ENCODE measurements at regions not wholly inside any gene's neighbourhood (a gene's known extent, or its start where the extent isn't known, plus 50 kb on each side); places are given as distances from the start of the nearest gene placed in this dataset.

- no peak for TF ChIP-seq RFX5 (IDR thresholded peaks at IDR 0.05; ENCODE audit: borderline replicate concordance, low read depth, low read length)
- TF ChIP-seq SP1 (IDR thresholded peaks at IDR 0.05; ENCODE audit: low read depth, low read length), result no peak
- TF ChIP-seq CEBPB (IDR thresholded peaks at IDR 0.05; ENCODE audit: low read depth, low read length), result no peak
- TF ChIP-seq TAF1 (IDR thresholded peaks at IDR 0.05; ENCODE audit: low read depth, low read length), result no peak
- TF ChIP-seq CTCF (IDR thresholded peaks at IDR 0.05; ENCODE audit: control extremely low read depth in 1 of 3, insufficient read depth in 1 of 3, low read depth in 1 of 3, low read length in 3 of 3), result no peak
- no peak for TF ChIP-seq POLR2A (IDR thresholded peaks at IDR 0.05; ENCODE audit: control extremely low read depth in 1 of 2, low read depth in 2 of 2, low read length in 2 of 2)
- TF ChIP-seq EP300 (IDR thresholded peaks at IDR 0.05; ENCODE audit: borderline replicate concordance in 1 of 2, low read depth in 2 of 2, low read length in 2 of 2), result no peak
- TF ChIP-seq HDAC2 (IDR thresholded peaks at IDR 0.05; ENCODE audit: borderline replicate concordance in 1 of 2, low read depth in 2 of 2, low read length in 2 of 2), result no peak
- TF ChIP-seq NRF1 (IDR thresholded peaks at IDR 0.05; ENCODE audit: low read depth, low read length), result no peak
- no peak for TF ChIP-seq TCF12 (IDR thresholded peaks at IDR 0.05; ENCODE audit: low read depth, low read length)
These were observed 536.8 kb upstream of the NRP1 start for GRCh38 chr10:33871061-33871956.

All from H1 (cell line).